Esophagus (tissue), 2 donors: ENCODE measurements at regions not wholly inside any gene's neighbourhood (a gene's known extent, or its start where the extent isn't known, plus 50 kb on each side); places are given as distances from the start of the nearest gene placed in this dataset.

ENCODE experiments used
- H3K27ac ChIP-seq, 2 donors: one replicate each; pipeline ENCODE4 v1.5.1; 2013; ENCODE audit warnings: low read depth in 2 of 2, mild to moderate bottlenecking in 2 of 2, inconsistent platforms in 1 of 2, low read length in 1 of 2, moderate library complexity in 1 of 2
- H3K27me3 ChIP-seq, 2 donors: one replicate each; pipeline ENCODE4 v1.6.1; 2013; ENCODE audit warnings: low read length in 2 of 2, control low read depth in 1 of 2, mild to moderate bottlenecking in 1 of 2; ENCODE audit not compliant: insufficient read depth in 2 of 2, control insufficient read depth in 1 of 2
- H3K36me3 ChIP-seq, 2 donors: one replicate each; pipeline ENCODE4 v1.6.1; 2013; ENCODE audit warnings: low read length in 1 of 2; ENCODE audit not compliant: control insufficient read depth in 2 of 2, insufficient read depth in 2 of 2
- H3K4me1 ChIP-seq, 2 donors: one replicate each; pipeline ENCODE4 v1.6.1; 2013; ENCODE audit warnings: low read length in 1 of 2; ENCODE audit not compliant: control insufficient read depth in 2 of 2, insufficient read depth in 2 of 2
- H3K4me3 ChIP-seq, 2 donors: one replicate each; pipeline ENCODE4 v1.5.1; 2013; ENCODE audit warnings: low read length in 2 of 2, mild to moderate bottlenecking in 2 of 2, low read depth in 1 of 2, moderate library complexity in 1 of 2
- H3K9me3 ChIP-seq, 2 donors: one replicate each; pipeline ENCODE4 v1.6.1; 2013; ENCODE audit warnings: mild to moderate bottlenecking in 2 of 2, low read depth in 1 of 2, low read length in 1 of 2, moderate library complexity in 1 of 2; ENCODE audit not compliant: control insufficient read depth in 2 of 2, insufficient read depth in 1 of 2
- WGBS, 2 donors: extraction: QIAGEN DNeasy Blood & Tissue Kit; methylation state at CpG; one replicate each; pipeline ENCODE4 v1.1.7; 2013; 5-methylcytosine and 5-hydroxymethylcytosine counted together
- donor health status: healthy with polysubstance abuse.
- donor health status: Bipolar disorder and iron deficiency.

GRCh38 chr6:91632308-91632707 lies 1045.4 kb upstream of the MAP3K7 start:
- Histone ChIP-seq H3K4me1 (no peaks in the 10 kb centered on the region), H3K27me3 (no peaks in the 10 kb centered on the region), H3K9me3 (no peaks in the 10 kb centered on the region), H3K36me3 (no peaks in the 10 kb centered on the region), H3K4me3 (no peak overlapping the region), H3K27ac (no peak overlapping the region)
- 70% methylated on average over 3 of the region's 3 CpGs for WGBS, 2 donors

GRCh38 chr6:91631227-91631626 lies 1044.4 kb upstream of the MAP3K7 start:
- Histone ChIP-seq H3K4me3 (no peak overlapping the region), H3K9me3 (no peaks in the 10 kb centered on the region)
- WGBS, 2 donors, result 93% methylated on average over 3 of the region's 3 CpGs

GRCh38 chr6:91626911-91627310 lies 1040.0 kb upstream of the MAP3K7 start:
- no peaks in the 10 kb centered on the region for H3K4me1 ChIP-seq
- 43 to 60% methylated on average over 4 of the region's 4 CpGs for WGBS, 2 donors
- H3K27me3 ChIP-seq, result no peaks in the 10 kb centered on the region
- H3K4me3 ChIP-seq, result no peak overlapping the region
- H3K36me3 ChIP-seq, result no peaks in the 10 kb centered on the region
- H3K27ac ChIP-seq, result no peak overlapping the region
- H3K9me3 ChIP-seq, result no peaks in the 10 kb centered on the region

More at GRCh38 chr6:91631227-91631626, 1044.4 kb upstream of the MAP3K7 start:
- Histone ChIP-seq H3K27ac (no peak overlapping the region), H3K27me3 (no peaks in the 10 kb centered on the region), H3K4me1 (no peaks in the 10 kb centered on the region), H3K36me3 (no peaks in the 10 kb centered on the region)

DNA sequence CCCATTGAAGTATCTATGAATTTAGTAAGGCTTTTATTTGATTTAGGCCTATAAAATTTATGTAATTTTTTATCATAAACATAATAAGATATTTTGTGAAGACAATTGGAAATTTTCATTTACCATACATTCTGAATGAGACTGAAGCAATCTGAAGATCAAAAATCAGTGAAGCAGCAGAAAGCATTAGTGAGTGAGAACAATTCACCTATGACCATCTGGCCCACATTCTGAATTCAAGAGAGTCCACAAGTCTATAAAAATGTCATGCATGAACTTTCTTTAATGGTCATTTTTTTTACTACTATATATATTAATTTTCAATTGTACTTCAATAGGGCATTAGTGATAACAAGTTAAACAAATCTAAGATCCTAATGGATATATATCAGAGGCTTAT lies 1026.6 kb upstream of the MAP3K7 start:
- Histone ChIP-seq H3K27ac (no peak overlapping the region), H3K27me3 (no peaks in the 10 kb centered on the region), H3K4me1 (no peaks in the 10 kb centered on the region), H3K9me3 (no peaks in the 10 kb centered on the region), H3K36me3 (no peaks in the 10 kb centered on the region), H3K4me3 (no peak overlapping the region)

GRCh38 chr6:91611190-91611589 lies 1024.3 kb upstream of the MAP3K7 start:
- Histone ChIP-seq H3K4me3 (no peak overlapping the region), H3K9me3 (no peaks in the 10 kb centered on the region), H3K27ac (no peak overlapping the region), H3K27me3 (no peaks in the 10 kb centered on the region), H3K4me1 (no peaks in the 10 kb centered on the region), H3K36me3 (no peaks in the 10 kb centered on the region)
- whole genome bisulfite sequencing, 2 donors, result 84 to 91% methylated on average over 7 of the region's 7 CpGs

- H3K27me3 ChIP-seq, result no peaks in the 10 kb centered on the region
- H3K36me3 ChIP-seq, result no peaks in the 10 kb centered on the region
- WGBS, 2 donors, result 43 to 47% methylated on average over 1 of the region's 1 CpG
- no peaks in the 10 kb centered on the region for H3K9me3 ChIP-seq
- H3K4me3 ChIP-seq, result no peak overlapping the region
- H3K27ac ChIP-seq, result no peak overlapping the region
- H3K4me1 ChIP-seq, result no peaks in the 10 kb centered on the region
Observed at GRCh38 chr6:91608428-91608827, 1021.6 kb upstream of the MAP3K7 start.

- Histone ChIP-seq H3K36me3 (no peaks in the 10 kb centered on the region), H3K27me3 (no peaks in the 10 kb centered on the region), H3K27ac (no peak overlapping the region), H3K4me1 (no peaks in the 10 kb centered on the region), H3K4me3 (no peak overlapping the region), H3K9me3 (no peaks in the 10 kb centered on the region)
- 86 to 87% methylated on average over 7 of the region's 7 CpGs for WGBS, 2 donors
Observed at GRCh38 chr6:91606148-91606901, 1019.5 kb upstream of the MAP3K7 start.

DNA sequence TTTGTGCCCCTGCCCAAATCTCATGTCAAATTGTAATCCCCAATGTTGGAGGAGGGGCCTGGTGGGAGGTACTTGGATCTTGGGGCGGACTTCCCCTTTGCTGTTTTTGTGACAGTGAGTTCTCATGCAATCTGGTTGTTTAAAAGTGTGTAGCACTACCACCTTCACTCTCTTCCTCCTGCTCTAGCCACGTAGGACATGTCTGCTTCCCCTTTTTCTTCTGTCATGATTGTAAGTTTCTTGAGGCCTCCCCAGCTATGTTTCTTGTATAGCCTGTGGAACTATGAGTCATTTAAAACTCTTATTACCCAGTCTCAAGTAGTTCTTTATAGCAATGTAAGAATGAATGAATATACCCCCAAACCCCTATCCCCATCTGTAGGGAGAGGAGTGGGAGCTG lies 1013.7 kb upstream of the MAP3K7 start:
- Histone ChIP-seq H3K4me3 (no peak overlapping the region), H3K36me3 (no peaks in the 10 kb centered on the region), H3K27ac (no peak overlapping the region), H3K9me3 (no peaks in the 10 kb centered on the region), H3K27me3 (no peaks in the 10 kb centered on the region), H3K4me1 (no peaks in the 10 kb centered on the region)
- 59 to 70% methylated on average over 2 of the region's 2 CpGs for WGBS, 2 donors

GRCh38 chr6:91590191-91590590 lies 1003.3 kb upstream of the MAP3K7 start:
- no peak overlapping the region for H3K4me3 ChIP-seq
- no peaks in the 10 kb centered on the region for H3K27me3 ChIP-seq
- H3K9me3 ChIP-seq, result peaks cover 0 to 3% of the 10 kb centered on the region in 2 donors
- no peaks in the 10 kb centered on the region for H3K36me3 ChIP-seq
- WGBS, 2 donors, result 59 to 60% methylated on average over 3 of the region's 3 CpGs
- H3K27ac ChIP-seq, result no peak overlapping the region
- H3K4me1 ChIP-seq, result no peaks in the 10 kb centered on the region

DNA sequence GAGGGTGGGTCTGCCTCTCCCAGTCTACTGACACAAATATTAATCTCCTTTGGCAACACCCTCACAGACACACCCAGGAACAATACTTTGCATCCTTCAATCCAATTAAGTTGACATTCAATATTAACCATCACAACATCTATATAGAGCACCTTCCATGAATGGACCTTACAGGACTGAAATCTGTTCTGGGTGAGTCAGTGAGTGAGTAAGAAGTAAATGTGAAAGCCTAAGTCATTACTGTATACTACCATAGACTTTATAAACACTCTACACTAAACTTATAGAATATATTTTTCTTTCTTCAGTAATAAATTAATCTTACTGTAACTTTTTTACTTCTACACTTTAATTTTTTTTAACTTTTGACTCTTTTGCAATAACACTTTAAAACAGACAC lies 993.8 kb upstream of the MAP3K7 start:
- H3K36me3 ChIP-seq, result no peaks in the 10 kb centered on the region
- H3K9me3 ChIP-seq, result no peaks in the 10 kb centered on the region

More for the DNA sequence above, 993.8 kb upstream of the MAP3K7 start:
- Histone ChIP-seq H3K27me3 (no peaks in the 10 kb centered on the region), H3K4me3 (no peak overlapping the region), H3K27ac (no peak overlapping the region), H3K4me1 (no peaks in the 10 kb centered on the region)
